Endothelial cell of umbilical vein (primary cell): ENCODE measurements at regions not wholly inside any gene's neighbourhood (a gene's known extent, or its start where the extent isn't known, plus 50 kb on each side); places are given as distances from the start of the nearest gene placed in this dataset.

Source experiments
- BruUV-seq: library from RNA; stranded (reverse); fragments of 400-500 nt; replicated peaks from 2 replicates; lab custom pipeline; 2021; lab: Mats Ljungman, UMichigan
- CTCF ChIA-PET: fragments of 300-600, 350-600 bp; sonication (Branson Sonifier 250); formaldehyde crosslinking; loops from one replicate; lab custom pipeline; 2021; ENCODE audit warnings: antibody characterized with exemption, inconsistent platforms; lab: Charles Lee
- POLR2A ChIA-PET: fragments of 300-600, 350-600 bp; sonication (Branson Sonifier 250); formaldehyde crosslinking; loops from one replicate; lab custom pipeline; 2021; ENCODE audit warnings: antibody characterized with exemption, inconsistent platforms; lab: Charles Lee
- DNase-seq: peaks from one replicate; pipeline ENCODE4 v3.0.0-alpha.2; 2011; ENCODE audit warnings: low read depth, low spot score
- FAIRE-seq: peaks from 2 replicates; lab custom pipeline; 2011; peaks lifted over from hg19 to GRCh38; lab: Jason Lieb, UNC
- H2AFZ ChIP-seq: 2 replicates; pipeline ENCODE4 v1.6.0; 2012; ENCODE audit warnings: low read depth, low read length, control low read depth, inconsistent platforms
- H3K27ac ChIP-seq: 2 replicates; pipeline ENCODE4 v1.5.1; 2011; ENCODE audit warnings: low read depth, mild to moderate bottlenecking, control low read depth, low read length, moderate library complexity; ENCODE audit not compliant: insufficient read depth
- H3K27me3 ChIP-seq, 2 experiments: 2 replicates each; pipeline versions ENCODE4 v1.6.0 to v1.6.1; 2011; ENCODE audit warnings: low read length in 2 of 2, mixed read lengths in 1 of 2; ENCODE audit not compliant: control insufficient read depth in 2 of 2, insufficient read depth in 2 of 2
- H3K36me3 ChIP-seq, 2 experiments: 2 replicates in 1 of 2; 3 replicates in 1 of 2; pipeline ENCODE4 v1.5.1; 2011; ENCODE audit warnings: low read length in 2 of 2, mild to moderate bottlenecking in 1 of 2, moderate library complexity in 1 of 2; ENCODE audit not compliant: control insufficient read depth in 2 of 2, insufficient read depth in 2 of 2; ENCODE audit errors: extremely low read depth in 1 of 2
- H3K4me1 ChIP-seq: 3 replicates; pipeline ENCODE4 v1.5.1; 2011; ENCODE audit warnings: mild to moderate bottlenecking, low read length; ENCODE audit not compliant: control insufficient read depth, insufficient read depth; ENCODE audit errors: extremely low read depth
- H3K4me2 ChIP-seq: 2 replicates; pipeline ENCODE4 v1.6.1; 2011; ENCODE audit warnings: low read length, control low read depth, mixed read lengths; ENCODE audit not compliant: insufficient read depth
- H3K4me3 ChIP-seq, 3 experiments: fragments of 200-600 bp in 1 of 3; sonication (generic), shearing (Covaris generic) in 1 of 3; replicated peaks in 1 of 3; 2 replicates each; pipeline ENCODE4 v1.5.1; 2011 to 2016; ENCODE audit warnings: control low read depth in 3 of 3, low read length in 3 of 3, mild to moderate bottlenecking in 2 of 3, inconsistent platforms in 1 of 3, low read depth in 1 of 3, moderate library complexity in 1 of 3; ENCODE audit not compliant: insufficient read depth in 1 of 3
- H3K79me2 ChIP-seq: 2 replicates; pipeline ENCODE4 v1.6.0; 2012; ENCODE audit warnings: low read length, inconsistent platforms; ENCODE audit not compliant: control insufficient read depth, insufficient read depth
- H3K9ac ChIP-seq: replicated peaks from 2 replicates; pipeline ENCODE3; 2011; ENCODE audit warnings: low read length, control low read depth; ENCODE audit not compliant: insufficient read depth; ENCODE audit errors: extremely low read depth
- H3K9me1 ChIP-seq: replicated peaks from 3 replicates; pipeline ENCODE4 v1.6.0; 2011; ENCODE audit warnings: mild to moderate bottlenecking, low read length; ENCODE audit not compliant: control insufficient read depth, insufficient read depth; ENCODE audit errors: extremely low read depth
- H3K9me3 ChIP-seq: replicated peaks from 2 replicates; pipeline ENCODE4 v1.5.1; 2012; ENCODE audit warnings: low read length, inconsistent platforms; ENCODE audit not compliant: control insufficient read depth, insufficient read depth
- H4K20me1 ChIP-seq: replicated peaks from 2 replicates; pipeline ENCODE3; 2011; ENCODE audit warnings: mild to moderate bottlenecking, low read length; ENCODE audit not compliant: control insufficient read depth, insufficient read depth; ENCODE audit errors: extremely low read depth
- EZH2 ChIP-seq: IDR thresholded peaks from 2 replicates; pipeline ENCODE4 v1.6.1; 2012; ENCODE audit warnings: borderline replicate concordance, low read depth, mild to moderate bottlenecking, moderate library complexity, low read length, inconsistent platforms; ENCODE audit not compliant: severe bottlenecking
- FOS ChIP-seq: IDR thresholded peaks from 2 replicates; pipeline ENCODE4 v1.6.1; 2011; ENCODE audit warnings: mild to moderate bottlenecking, low read length, moderate library complexity, borderline replicate concordance; ENCODE audit not compliant: insufficient read depth
- GATA2 ChIP-seq: IDR thresholded peaks from 2 replicates; pipeline ENCODE4 v1.7.0; 2011; ENCODE audit warnings: low read depth, mild to moderate bottlenecking, moderate library complexity, mixed read lengths, low read length; ENCODE audit not compliant: insufficient read length, insufficient read depth
- JUN ChIP-seq: IDR thresholded peaks from 2 replicates; pipeline ENCODE4 v1.6.1; 2011; ENCODE audit warnings: borderline replicate concordance, low read depth; ENCODE audit not compliant: insufficient read length, insufficient read depth
- MYC ChIP-seq: IDR thresholded peaks from one replicate; pipeline ENCODE4 v1.6.1; 2011; ENCODE audit warnings: mild to moderate bottlenecking, low read depth, low read length
- POLR2A ChIP-seq: IDR thresholded peaks from 2 replicates; pipeline ENCODE4 v1.6.1; 2012; ENCODE audit warnings: low read depth, mild to moderate bottlenecking, control low read depth, low read length
- POLR2AphosphoS5 ChIP-seq: IDR thresholded peaks from 2 replicates; pipeline ENCODE4 v1.6.1; 2012; ENCODE audit warnings: low read depth, mild to moderate bottlenecking, control low read depth, low read length, moderate library complexity; ENCODE audit not compliant: insufficient read depth
- dilution Hi-C: fragments of 300-500 bp; cut with MboI; formaldehyde crosslinking; loops from one replicate; pipeline ENCODE4 v1.15.0; 2019; ENCODE audit warnings: low sequenced_read_pairs; ENCODE audit not compliant: extremely low pct_ligation_motif_present
- intact Hi-C: fragments of 100-400 bp; cut with micrococcal nuclease; formaldehyde crosslinking; loops from one replicate; pipeline ENCODE4 v1.10.0; 2022
- TF ChIP-seq, protein P1 (sequence below), 2 donors: IDR thresholded peaks; 1 replicate in 1 of 2; 2 replicates in 1 of 2; pipeline ENCODE4 v1.5.1; 2011; ENCODE audit warnings: low read length in 2 of 2, mild to moderate bottlenecking in 2 of 2, moderate library complexity in 2 of 2, control low read depth in 1 of 2, inconsistent platforms in 1 of 2, low read depth in 1 of 2; ENCODE audit not compliant: insufficient read depth in 1 of 2; ENCODE audit errors: extremely low read depth in 1 of 2
- TF ChIP-seq, protein P2 (sequence below): IDR thresholded peaks from 2 replicates; pipeline ENCODE4 v1.6.1; 2011; ENCODE audit not compliant: insufficient read depth, insufficient read length

DNA sequence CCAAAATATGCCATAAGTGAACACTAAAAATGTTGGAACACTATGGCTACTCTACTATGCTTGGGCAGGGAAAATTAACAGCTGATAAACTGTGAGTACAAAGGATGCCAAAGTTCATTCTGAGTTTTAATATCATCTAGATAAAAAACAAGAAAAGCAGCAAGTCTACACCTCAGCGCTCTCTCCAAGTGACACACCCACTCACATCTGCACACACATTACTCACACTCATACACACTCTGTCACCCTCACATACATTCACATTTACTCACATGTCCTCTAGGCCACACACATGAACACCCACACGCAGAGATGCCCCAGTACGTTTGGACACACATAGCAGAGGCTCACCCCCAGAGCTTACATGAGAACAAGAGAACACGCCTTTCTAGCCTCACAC is 87.3 kb upstream of the RAB4A start:
- intact Hi-C loops = no loop called here
- H3K4me1 ChIP-seq = no peaks in the 10 kb centered on the region
- no peak overlapping the region for H2AFZ ChIP-seq
- no peak overlapping the region for H3K4me3 ChIP-seq
- no peaks in the 10 kb centered on the region for H3K9me1 ChIP-seq
- H3K36me3 ChIP-seq = no peaks in the 10 kb centered on the region
- dilution Hi-C loops = no loop called here
- H3K9me3 ChIP-seq = no peaks in the 10 kb centered on the region
- no TSS peak for BruUV-seq
- H3K79me2 ChIP-seq = no peaks in the 10 kb centered on the region
- ChIA-PET POLR2A (no interaction called here), CTCF (no interaction called here)
- H4K20me1 ChIP-seq = no peaks in the 10 kb centered on the region
- no peaks in the 10 kb centered on the region for H3K27me3 ChIP-seq
- no peak overlapping the region for H3K4me2 ChIP-seq
- TF ChIP-seq POLR2A (no peak), JUN (no peak), FOS (no peak), EZH2 (no peak), POLR2AphosphoS5 (no peak), MYC (no peak), GATA2 (no peak)
- TF ChIP-seq, protein P1, sequence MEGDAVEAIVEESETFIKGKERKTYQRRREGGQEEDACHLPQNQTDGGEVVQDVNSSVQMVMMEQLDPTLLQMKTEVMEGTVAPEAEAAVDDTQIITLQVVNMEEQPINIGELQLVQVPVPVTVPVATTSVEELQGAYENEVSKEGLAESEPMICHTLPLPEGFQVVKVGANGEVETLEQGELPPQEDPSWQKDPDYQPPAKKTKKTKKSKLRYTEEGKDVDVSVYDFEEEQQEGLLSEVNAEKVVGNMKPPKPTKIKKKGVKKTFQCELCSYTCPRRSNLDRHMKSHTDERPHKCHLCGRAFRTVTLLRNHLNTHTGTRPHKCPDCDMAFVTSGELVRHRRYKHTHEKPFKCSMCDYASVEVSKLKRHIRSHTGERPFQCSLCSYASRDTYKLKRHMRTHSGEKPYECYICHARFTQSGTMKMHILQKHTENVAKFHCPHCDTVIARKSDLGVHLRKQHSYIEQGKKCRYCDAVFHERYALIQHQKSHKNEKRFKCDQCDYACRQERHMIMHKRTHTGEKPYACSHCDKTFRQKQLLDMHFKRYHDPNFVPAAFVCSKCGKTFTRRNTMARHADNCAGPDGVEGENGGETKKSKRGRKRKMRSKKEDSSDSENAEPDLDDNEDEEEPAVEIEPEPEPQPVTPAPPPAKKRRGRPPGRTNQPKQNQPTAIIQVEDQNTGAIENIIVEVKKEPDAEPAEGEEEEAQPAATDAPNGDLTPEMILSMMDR (IDR thresholded peaks at IDR 0.05; ENCODE audit: extremely low read depth in 1 of 2, insufficient read depth in 1 of 2, low read depth in 1 of 2, low read length in 2 of 2) = no peak
- TF ChIP-seq, protein P2, sequence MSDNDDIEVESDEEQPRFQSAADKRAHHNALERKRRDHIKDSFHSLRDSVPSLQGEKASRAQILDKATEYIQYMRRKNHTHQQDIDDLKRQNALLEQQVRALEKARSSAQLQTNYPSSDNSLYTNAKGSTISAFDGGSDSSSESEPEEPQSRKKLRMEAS = no peak
- H3K9ac ChIP-seq = no peak overlapping the region
- H3K27ac ChIP-seq = no peak overlapping the region
- DNase-seq (no peak), FAIRE-seq (no peak)
